Sigmoid colon (tissue), 4 donors: ENCODE measurements at regions not wholly inside any gene's neighbourhood (a gene's known extent, or its start where the extent isn't known, plus 50 kb on each side); places are given as distances from the start of the nearest gene placed in this dataset.

ENCODE experiments used
- EP300 ChIP-seq, 4 donors: sonication (generic); formaldehyde crosslinking; IDR thresholded peaks; one replicate each; pipeline ENCODE4 v1.6.1; 2017; ENCODE audit warnings: antibody characterized with exemption in 4 of 4
- POLR2A ChIP-seq, 2 donors: fragments of 450-650 bp; IDR thresholded peaks; one replicate each; pipeline ENCODE4 v1.6.1; 2016; ENCODE audit warnings: antibody characterized with exemption in 2 of 2, mild to moderate bottlenecking in 2 of 2, moderate library complexity in 2 of 2
- TF ChIP-seq, protein P1 (sequence below), 4 experiments: fragments of 450-650 bp in 3 of 4; fragments of 200-600 bp in 1 of 4; IDR thresholded peaks; one replicate each; pipeline ENCODE4 v1.5.1; 2016 to 2019; ENCODE audit warnings: antibody characterized with exemption in 4 of 4, mild to moderate bottlenecking in 3 of 4, moderate library complexity in 2 of 4

DNA sequence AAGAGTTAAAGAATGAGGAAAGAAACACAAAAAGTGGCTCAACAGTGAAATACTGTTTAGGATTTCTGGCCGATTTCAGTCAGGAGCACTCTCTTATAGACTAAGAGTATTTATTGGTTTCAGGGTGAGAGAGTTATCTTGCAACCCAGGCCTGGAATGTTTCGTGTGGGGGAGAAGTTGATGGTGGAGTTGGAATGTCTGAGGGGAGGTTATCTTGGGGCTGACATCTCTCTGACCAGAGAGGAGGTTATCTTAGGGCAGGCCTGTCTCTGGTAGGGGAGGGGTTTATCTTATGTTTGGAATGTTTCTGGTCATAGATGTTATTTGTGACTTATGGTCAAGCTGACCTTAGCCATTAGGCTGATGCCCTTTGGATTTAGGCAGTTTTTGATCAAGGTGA lies 80.3 kb downstream of the HTR1B start:
- no peak for TF ChIP-seq POLR2A (IDR thresholded peaks at IDR 0.05)
- TF ChIP-seq, protein P1, sequence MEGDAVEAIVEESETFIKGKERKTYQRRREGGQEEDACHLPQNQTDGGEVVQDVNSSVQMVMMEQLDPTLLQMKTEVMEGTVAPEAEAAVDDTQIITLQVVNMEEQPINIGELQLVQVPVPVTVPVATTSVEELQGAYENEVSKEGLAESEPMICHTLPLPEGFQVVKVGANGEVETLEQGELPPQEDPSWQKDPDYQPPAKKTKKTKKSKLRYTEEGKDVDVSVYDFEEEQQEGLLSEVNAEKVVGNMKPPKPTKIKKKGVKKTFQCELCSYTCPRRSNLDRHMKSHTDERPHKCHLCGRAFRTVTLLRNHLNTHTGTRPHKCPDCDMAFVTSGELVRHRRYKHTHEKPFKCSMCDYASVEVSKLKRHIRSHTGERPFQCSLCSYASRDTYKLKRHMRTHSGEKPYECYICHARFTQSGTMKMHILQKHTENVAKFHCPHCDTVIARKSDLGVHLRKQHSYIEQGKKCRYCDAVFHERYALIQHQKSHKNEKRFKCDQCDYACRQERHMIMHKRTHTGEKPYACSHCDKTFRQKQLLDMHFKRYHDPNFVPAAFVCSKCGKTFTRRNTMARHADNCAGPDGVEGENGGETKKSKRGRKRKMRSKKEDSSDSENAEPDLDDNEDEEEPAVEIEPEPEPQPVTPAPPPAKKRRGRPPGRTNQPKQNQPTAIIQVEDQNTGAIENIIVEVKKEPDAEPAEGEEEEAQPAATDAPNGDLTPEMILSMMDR (IDR thresholded peaks at IDR 0.05) = no peak
- TF ChIP-seq EP300 (IDR thresholded peaks at IDR 0.05) = no peak
